ENCODE measurements at regions not wholly inside any gene's neighbourhood (a gene's known extent, or its start where the extent isn't known, plus 50 kb on each side); places are given as distances from the start of the nearest gene placed in this dataset.

- intact Hi-C loops (cut with DNase I), result no loop called here
- DNase-seq (no peak), ATAC-seq (no peak)
- Histone ChIP-seq H3K36me3 (no peaks in the 10 kb centered on the region), H3K27ac (peak overlapping the region in 1 of 2 donors; percentile 33), H3K4me3 (no peak overlapping the region), H3K27me3 (no peaks in the 10 kb centered on the region), H3K4me1 (peaks cover 0 to 5% of the 10 kb centered on the region in 2 donors), H3K9me3 (peaks cover 0 to 5% of the 10 kb centered on the region in 2 donors)
- no peak for TF ChIP-seq CTCF (IDR thresholded peaks at IDR 0.05)
These were observed 54.6 kb upstream of the LDB2 start for GRCh38 chr4:16952896-16953630.

GRCh38 chr4:16952462-16952871 is 54.0 kb upstream of the LDB2 start:
- Histone ChIP-seq H3K27me3 (no peaks in the 10 kb centered on the region), H3K27ac (peak overlapping the region in 1 of 2 donors; percentile 33), H3K9me3 (peaks cover 0 to 5% of the 10 kb centered on the region in 2 donors), H3K4me3 (no peak overlapping the region), H3K36me3 (no peaks in the 10 kb centered on the region), H3K4me1 (peaks cover 0 to 5% of the 10 kb centered on the region in 2 donors)
- no peak for TF ChIP-seq CTCF (IDR thresholded peaks at IDR 0.05)
- DNase-seq, result no peak
- intact Hi-C loops (cut with DNase I), result no loop called here
- ATAC-seq, result no peak
